HEK293 (cell line): ENCODE measurements at regions not wholly inside any gene's neighbourhood (a gene's known extent, or its start where the extent isn't known, plus 50 kb on each side); places are given as distances from the start of the nearest gene placed in this dataset.

ENCODE experiments used
- BCL6B ChIP-seq: fragments of 450-650 bp; formaldehyde crosslinking; IDR thresholded peaks from 2 replicates; pipeline ENCODE4 v1.5.1; 2017; ENCODE audit warnings: missing biosample characterization, missing genetic modification characterization
- CTCF ChIP-seq: fragments of 450-650 bp; formaldehyde crosslinking; IDR thresholded peaks from 2 replicates; pipeline ENCODE4 v1.5.1; 2016; ENCODE audit warnings: missing biosample characterization, missing genetic modification characterization
- KLF17 ChIP-seq: fragments of 450-650 bp; formaldehyde crosslinking; IDR thresholded peaks from 2 replicates; pipeline ENCODE4 v1.5.1; 2016; ENCODE audit warnings: missing biosample characterization, missing genetic modification characterization
- RBAK ChIP-seq: fragments of 450-650 bp; formaldehyde crosslinking; IDR thresholded peaks from 2 replicates; pipeline ENCODE4 v1.5.1; 2016; ENCODE audit warnings: missing biosample characterization, missing genetic modification characterization
- TSHZ1 ChIP-seq: fragments of 450-650 bp; formaldehyde crosslinking; IDR thresholded peaks from 2 replicates; pipeline ENCODE4 v1.5.1; 2016; ENCODE audit warnings: missing biosample characterization, missing genetic modification characterization, borderline replicate concordance
- ZBTB20 ChIP-seq: fragments of 450-650 bp; formaldehyde crosslinking; IDR thresholded peaks from 2 replicates; pipeline ENCODE4 v1.5.1; 2016; ENCODE audit warnings: missing biosample characterization, missing genetic modification characterization
- ZBTB6 ChIP-seq: fragments of 450-650 bp; formaldehyde crosslinking; IDR thresholded peaks from 2 replicates; pipeline ENCODE4 v1.5.1; 2017; ENCODE audit warnings: missing biosample characterization, missing genetic modification characterization
- ZFHX2 ChIP-seq: fragments of 450-650 bp; formaldehyde crosslinking; conservative IDR thresholded peaks from 2 replicates; pipeline ENCODE4 v1.5.1; 2016; ENCODE audit warnings: missing biosample characterization, missing genetic modification characterization
- ZFP41 ChIP-seq: fragments of 450-650 bp; formaldehyde crosslinking; IDR thresholded peaks from 2 replicates; pipeline ENCODE4 v1.5.1; 2016; ENCODE audit warnings: missing biosample characterization, missing genetic modification characterization, borderline replicate concordance
- ZNF112 ChIP-seq: fragments of 450-650 bp; formaldehyde crosslinking; IDR thresholded peaks from 2 replicates; pipeline ENCODE4 v1.5.0; 2017; ENCODE audit warnings: missing biosample characterization, missing genetic modification characterization
- ZNF133 ChIP-seq: fragments of 450-650 bp; formaldehyde crosslinking; IDR thresholded peaks from 2 replicates; pipeline ENCODE4 v1.5.1; 2016; ENCODE audit warnings: missing biosample characterization, missing genetic modification characterization
- ZNF211 ChIP-seq: fragments of 450-650 bp; formaldehyde crosslinking; IDR thresholded peaks from 2 replicates; pipeline ENCODE4 v1.5.1; 2016; ENCODE audit warnings: low read depth, missing biosample characterization, missing genetic modification characterization
- ZNF221 ChIP-seq: fragments of 450-650 bp; formaldehyde crosslinking; IDR thresholded peaks from 2 replicates; pipeline ENCODE4 v1.5.1; 2017; ENCODE audit warnings: missing biosample characterization, missing genetic modification characterization, borderline replicate concordance
- ZNF354C ChIP-seq: fragments of 450-650 bp; formaldehyde crosslinking; IDR thresholded peaks from 2 replicates; pipeline ENCODE4 v1.5.1; 2016; ENCODE audit warnings: missing biosample characterization, missing genetic modification characterization, low read depth, borderline replicate concordance
- ZNF366 ChIP-seq: fragments of 450-650 bp; formaldehyde crosslinking; conservative IDR thresholded peaks from 2 replicates; pipeline ENCODE4 v1.5.1; 2016; ENCODE audit warnings: missing biosample characterization, missing genetic modification characterization
- ZNF513 ChIP-seq: fragments of 450-650 bp; IDR thresholded peaks from 2 replicates; pipeline ENCODE4 v1.5.1; 2018; ENCODE audit warnings: missing biosample characterization, missing genetic modification characterization
- ZNF518A ChIP-seq: fragments of 450-650 bp; formaldehyde crosslinking; conservative IDR thresholded peaks from 2 replicates; pipeline ENCODE4 v1.5.1; 2016; ENCODE audit warnings: low read depth, missing biosample characterization, missing genetic modification characterization
- ZNF530 ChIP-seq: fragments of 450-650 bp; formaldehyde crosslinking; IDR thresholded peaks from 2 replicates; pipeline ENCODE4 v1.5.1; 2016; ENCODE audit warnings: low read depth, missing biosample characterization, missing genetic modification characterization
- ZNF645 ChIP-seq: fragments of 450-650 bp; formaldehyde crosslinking; IDR thresholded peaks from 2 replicates; pipeline ENCODE4; 2016; ENCODE audit warnings: missing biosample characterization, missing genetic modification characterization
- ZNF792 ChIP-seq: fragments of 450-650 bp; formaldehyde crosslinking; IDR thresholded peaks from 2 replicates; pipeline ENCODE4 v1.5.1; 2016; ENCODE audit warnings: missing biosample characterization, missing genetic modification characterization
- ZSCAN4 ChIP-seq: fragments of 450-650 bp; formaldehyde crosslinking; IDR thresholded peaks from 2 replicates; pipeline ENCODE4 v1.5.1; 2017; ENCODE audit warnings: missing biosample characterization, missing genetic modification characterization

- no peak for TF ChIP-seq ZNF513
- TF ChIP-seq ZNF530 (tag by site-specific recombination) = no peak
- TF ChIP-seq ZNF366 (tag by site-specific recombination) = no peak
- no peak for TF ChIP-seq ZBTB6 (tag by site-specific recombination)
- TF ChIP-seq ZSCAN4 (tag by site-specific recombination) = no peak
- TF ChIP-seq ZNF221 (tag by site-specific recombination) = no peak
- no peak for TF ChIP-seq TSHZ1 (tag by site-specific recombination)
- TF ChIP-seq BCL6B (tag by site-specific recombination) = no peak
- no peak for TF ChIP-seq CTCF (tag by site-specific recombination)
- no peak for TF ChIP-seq ZNF133
- TF ChIP-seq ZNF792 = no peak
- TF ChIP-seq KLF17 (tag by site-specific recombination) = no peak
- TF ChIP-seq ZNF518A (tag by site-specific recombination) = no peak
- TF ChIP-seq ZFHX2 (tag by site-specific recombination) = 0 out of 2 replicates have a peak, but pooled peaks have one; percentile 11
- no peak for TF ChIP-seq RBAK (tag by site-specific recombination)
- peak; percentile 73; the same call in 1 of the 2 replicates for TF ChIP-seq ZNF645 (tag by site-specific recombination)
- no peak for TF ChIP-seq ZNF211
- no peak for TF ChIP-seq ZFP41
- no peak for TF ChIP-seq ZNF354C (tag by site-specific recombination)
- TF ChIP-seq ZBTB20 = no peak
- TF ChIP-seq ZNF112 = no peak
These were observed 69.6 kb downstream of the HFE start (continued) for GRCh38 chr6:26156850-26157250.
